DMS153 treated with DMSO at 0.1 percent for 48 hours (cell line): ENCODE measurements at regions not wholly inside any gene's neighbourhood (a gene's known extent, or its start where the extent isn't known, plus 50 kb on each side); places are given as distances from the start of the nearest gene placed in this dataset.
"Not testable (repeated sequence)": the region's sequence is repeated elsewhere in the genome, so short reads cannot be mapped to it uniquely, and the experiment has no call there.

Experiments used
- DNase-seq: peaks from one replicate; lab custom pipeline; 2025; ENCODE audit not compliant: unreplicated experiment; lab: John Stamatoyannopoulos, UW

DNA sequence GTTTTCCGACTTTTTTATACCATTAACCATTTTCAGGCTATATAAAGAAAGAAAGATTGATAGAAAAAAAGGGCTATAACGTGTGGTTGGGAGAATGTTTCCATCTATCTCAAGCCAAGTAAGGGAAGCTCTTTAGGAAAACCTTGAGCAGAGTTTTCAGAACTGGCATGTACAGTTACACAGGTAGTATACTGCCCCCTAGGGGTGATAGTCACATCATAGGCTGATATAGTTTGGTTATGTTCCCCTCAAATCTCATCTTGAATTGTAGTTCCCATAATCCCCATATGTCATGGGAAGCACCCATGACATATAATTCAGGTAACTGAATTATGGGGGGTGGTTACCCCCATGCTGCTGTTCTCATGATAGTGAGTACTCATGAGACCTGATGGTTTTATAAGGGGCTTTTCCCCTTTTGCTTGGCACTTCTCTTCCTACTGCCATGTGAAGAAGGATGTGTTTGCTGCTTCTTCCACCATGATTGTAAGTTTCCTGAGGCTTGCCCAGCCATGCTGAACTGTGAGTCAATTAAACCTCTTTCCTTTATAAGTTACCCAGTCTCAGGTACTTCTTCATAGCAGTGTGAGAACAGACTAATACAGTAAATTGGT is 186.8 kb downstream of the TMA16 start:
- peak; percentile 37 for DNase-seq

DNA sequence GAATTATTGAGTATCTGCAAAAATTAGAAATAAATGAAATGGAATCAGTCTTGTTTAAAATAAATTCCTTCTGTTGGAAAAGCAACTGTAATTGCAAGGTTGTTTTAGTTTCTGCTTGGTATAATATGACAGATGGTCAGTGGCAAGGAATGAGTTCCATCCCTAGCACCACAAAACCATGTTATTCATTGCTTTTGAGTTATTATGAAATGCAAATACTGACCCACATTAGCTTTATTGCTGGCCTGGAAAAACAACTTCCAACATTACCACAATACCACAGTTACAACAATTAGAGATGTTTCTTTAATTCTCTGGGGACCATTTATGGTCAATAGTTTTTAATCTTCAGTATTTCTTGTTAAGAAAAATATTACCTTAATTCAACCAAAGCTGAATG is 194.4 kb downstream of the TMA16 start:
- no peak for DNase-seq

- no peak for DNase-seq
Measured at GRCh38 chr4:163693211-163693610, 198.7 kb downstream of the TMA16 start.

GRCh38 chr4:163693776-163694175 is 199.3 kb downstream of the TMA16 start:
- no peak for DNase-seq

DNA sequence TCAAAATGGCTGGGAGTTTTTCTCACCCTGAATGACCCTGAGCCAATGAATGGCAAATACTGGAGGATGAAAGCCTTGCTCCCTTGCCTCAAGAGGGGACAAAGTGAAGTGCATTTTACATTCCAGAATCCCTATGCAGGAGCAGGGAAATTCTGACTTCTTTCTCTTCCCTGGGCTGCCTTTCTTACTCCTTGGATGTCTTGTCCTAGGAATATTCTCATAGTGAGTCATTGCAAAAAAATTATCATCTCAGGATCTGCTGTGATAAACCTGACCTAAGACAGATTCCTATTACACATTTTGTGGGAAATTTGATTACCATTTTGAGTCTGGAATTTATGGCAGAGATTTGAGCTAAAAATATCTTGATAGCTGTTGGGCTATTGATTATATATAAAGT is 199.9 kb downstream of the TMA16 start:
- no peak for DNase-seq

GRCh38 chr4:163697121-163697520 is 202.6 kb downstream of the TMA16 start:
- DNase-seq, result no peak

GRCh38 chr4:163700383-163700782 is 205.9 kb downstream of the TMA16 start:
- not testable (repeated sequence) for DNase-seq

GRCh38 chr4:163701916-163702315 is 207.4 kb downstream of the TMA16 start:
- DNase-seq, result no peak

DNA sequence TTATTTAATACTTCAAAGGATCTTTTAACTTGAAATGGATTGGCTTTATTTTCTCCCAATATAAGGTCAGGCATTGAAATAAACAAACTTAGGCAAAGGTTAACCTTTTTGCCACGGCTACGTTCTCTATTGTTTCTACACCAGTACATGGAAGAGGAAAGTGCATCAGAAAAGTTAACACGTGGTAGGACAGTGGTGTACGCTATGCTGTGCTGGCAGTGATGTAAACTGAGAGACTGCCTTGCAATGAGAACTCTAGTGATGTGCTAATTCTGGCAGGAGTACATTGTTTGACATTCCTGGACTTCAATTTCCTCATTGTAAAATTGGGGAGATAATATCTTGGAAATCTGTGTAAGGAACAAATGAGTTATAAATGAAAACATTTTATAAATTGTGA is 208.2 kb downstream of the TMA16 start:
- DNase-seq, result no peak

DNA sequence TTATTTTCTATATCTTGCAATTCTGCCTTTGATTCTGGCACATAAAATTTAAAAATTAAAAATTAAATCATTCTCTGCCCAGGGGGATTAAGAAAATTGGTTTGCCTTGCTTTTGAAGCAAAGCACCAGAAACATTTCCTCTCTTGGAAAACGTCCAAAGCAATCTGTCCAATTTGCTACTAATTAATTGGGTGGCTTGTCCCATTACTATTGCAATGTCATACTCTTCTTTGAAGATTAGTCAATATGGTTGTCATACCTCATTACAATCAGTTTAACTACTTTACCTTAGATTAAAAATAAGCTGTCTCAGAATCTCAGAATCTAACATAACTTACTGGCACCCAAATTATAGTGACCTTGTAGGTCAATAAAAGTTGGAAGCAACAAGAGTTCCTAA is 208.8 kb downstream of the TMA16 start:
- no peak for DNase-seq

DNA sequence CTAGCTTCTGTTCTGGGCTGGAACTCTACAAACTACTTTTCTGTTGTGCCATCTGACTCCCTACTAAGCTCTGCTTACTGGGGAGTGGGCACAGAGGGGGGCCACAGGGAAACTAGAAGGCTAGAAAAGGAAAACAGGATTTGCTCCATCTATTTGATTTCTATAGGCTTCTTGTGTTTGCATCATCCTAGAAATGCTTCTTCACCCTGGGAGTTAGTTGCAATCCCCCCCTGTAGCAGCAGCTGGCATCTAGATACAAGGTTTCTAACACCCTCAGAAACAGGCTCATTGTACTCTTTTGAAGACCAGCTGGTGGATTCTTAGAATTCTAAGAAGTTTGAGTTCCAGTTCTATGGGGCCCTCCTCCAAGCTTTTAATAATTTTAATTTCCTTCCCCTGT is 213.4 kb downstream of the TMA16 start:
- no peak for DNase-seq

- DNase-seq, result no peak
Measured at GRCh38 chr4:163709601-163710000, 215.1 kb downstream of the TMA16 start.

DNA sequence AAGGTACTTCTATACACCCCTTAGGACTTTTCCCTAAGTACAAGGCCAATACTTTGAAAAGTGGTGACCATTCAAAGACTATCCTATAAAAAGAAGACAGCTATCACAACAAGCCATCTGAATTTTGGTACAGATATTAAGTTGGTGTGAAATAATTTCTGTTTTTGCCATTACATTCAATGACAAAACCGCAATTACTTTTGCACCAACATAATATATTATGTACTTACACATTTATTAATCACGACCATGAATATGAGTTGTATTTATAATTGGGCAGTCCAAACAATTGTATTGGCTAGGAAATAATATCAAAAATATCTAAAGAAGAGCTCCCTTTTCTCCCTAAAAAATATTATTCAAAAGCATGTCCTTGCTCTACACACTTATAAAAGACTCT is 215.7 kb downstream of the TMA16 start:
- DNase-seq, result no peak

DNA sequence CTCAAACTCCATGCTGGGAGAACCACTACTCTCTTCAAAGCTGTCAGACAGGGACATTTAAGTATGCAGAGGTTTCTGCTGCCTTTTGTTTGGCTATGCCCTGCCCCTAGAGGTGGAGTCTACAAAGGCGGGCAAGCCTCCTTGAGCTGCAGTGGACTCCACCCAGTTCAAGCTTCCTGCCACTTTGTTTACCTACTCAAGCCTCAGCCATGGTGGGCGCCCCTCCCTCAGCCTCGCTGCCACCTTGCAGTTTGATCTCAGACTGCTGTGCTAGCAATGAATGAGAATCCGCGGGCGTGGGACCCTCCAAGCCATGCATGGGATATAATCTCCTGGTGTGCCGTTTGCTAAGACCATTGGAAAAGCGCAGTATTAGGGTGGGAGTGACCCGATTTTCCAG is 230.0 kb downstream of the TMA16 start:
- DNase-seq, result not testable (repeated sequence)

DNA sequence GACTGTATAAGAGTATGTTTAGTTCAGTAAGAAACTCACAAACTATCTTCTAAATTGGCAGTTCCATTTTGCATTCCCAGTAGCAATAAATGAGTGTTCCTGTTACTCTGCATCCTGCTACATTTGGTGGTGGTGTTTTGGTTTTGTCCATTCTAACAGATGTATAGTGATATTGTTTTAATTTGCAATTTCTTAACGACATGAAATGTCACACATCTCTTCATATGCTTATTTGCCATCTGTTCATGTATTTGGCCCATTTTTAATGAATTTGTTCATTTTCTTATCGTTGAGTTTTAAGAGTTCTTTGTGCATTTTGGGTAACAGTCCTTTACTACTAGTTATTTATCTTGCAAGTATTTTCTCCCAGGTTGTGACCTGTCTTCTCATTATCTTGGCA is 232.2 kb downstream of the TMA16 start:
- DNase-seq, result no peak

DNA sequence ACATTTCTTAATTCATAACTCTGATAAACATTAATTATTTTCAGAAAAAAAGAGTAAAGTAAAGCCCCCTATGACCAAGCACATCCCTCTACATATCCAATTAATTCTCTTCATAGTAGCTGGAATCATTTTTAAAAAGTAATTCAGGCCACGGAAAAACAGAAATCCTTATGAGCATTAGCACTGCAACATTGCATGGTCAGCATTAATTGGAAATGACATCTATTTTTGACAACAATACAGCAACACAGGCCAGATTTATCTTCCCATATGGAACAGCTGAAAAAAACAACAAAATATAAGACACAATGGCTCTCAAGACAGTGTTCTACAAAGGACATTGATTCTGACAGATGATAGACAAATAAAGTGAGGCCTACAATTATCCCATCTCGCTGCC is 236.6 kb downstream of the TMA16 start:
- no peak for DNase-seq

GRCh38 chr4:163732473-163732872 is 238.0 kb downstream of the TMA16 start:
- no peak for DNase-seq

DNA sequence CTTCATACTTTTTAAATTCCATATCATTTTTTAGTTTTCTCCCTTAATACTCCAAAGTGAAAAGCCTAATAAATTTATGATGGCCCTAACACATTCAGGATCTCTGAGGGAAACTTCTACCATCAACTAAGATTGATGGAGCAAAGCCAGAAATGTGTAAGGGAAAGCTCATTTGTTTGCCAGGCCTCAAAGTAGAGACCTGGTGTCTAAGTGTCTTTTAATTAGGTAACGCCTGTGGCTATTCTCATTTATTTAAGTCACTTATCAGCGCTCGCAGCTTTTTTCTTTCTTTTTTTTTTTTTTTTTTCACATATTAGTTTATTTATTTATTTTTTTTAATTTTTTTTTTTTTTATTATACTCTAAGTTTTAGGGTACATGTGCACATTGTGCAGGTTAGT is 242.4 kb downstream of the TMA16 start:
- DNase-seq, result no peak

DNA sequence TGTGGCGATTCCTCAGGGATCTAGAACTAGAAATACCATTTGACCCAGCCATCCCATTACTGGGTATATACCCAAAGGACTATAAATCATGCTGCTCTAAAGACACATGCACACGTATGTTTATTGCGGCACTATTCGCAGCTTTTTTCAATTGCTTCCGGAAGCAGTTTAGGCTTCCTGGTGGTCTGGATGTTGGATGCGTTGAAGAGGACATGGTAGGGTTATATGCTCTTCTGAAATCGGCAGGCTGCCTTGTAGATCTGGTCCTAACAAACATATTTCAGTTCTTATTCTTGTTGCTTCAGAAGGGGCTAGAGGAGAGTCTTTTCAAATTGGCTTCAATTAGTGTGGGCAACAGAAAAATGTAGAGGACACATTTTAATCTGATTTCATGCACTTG is 243.4 kb downstream of the TMA16 start:
- DNase-seq, result not testable (repeated sequence)

GRCh38 chr4:163738521-163738920 is 244.0 kb downstream of the TMA16 start:
- no peak for DNase-seq

GRCh38 chr4:163744861-163745260 is 250.4 kb downstream of the TMA16 start:
- no peak for DNase-seq

GRCh38 chr4:163747293-163747692 is 252.8 kb downstream of the TMA16 start:
- no peak for DNase-seq

- no peak for DNase-seq
Measured at GRCh38 chr4:163747886-163748285, 253.4 kb downstream of the TMA16 start.

DNA sequence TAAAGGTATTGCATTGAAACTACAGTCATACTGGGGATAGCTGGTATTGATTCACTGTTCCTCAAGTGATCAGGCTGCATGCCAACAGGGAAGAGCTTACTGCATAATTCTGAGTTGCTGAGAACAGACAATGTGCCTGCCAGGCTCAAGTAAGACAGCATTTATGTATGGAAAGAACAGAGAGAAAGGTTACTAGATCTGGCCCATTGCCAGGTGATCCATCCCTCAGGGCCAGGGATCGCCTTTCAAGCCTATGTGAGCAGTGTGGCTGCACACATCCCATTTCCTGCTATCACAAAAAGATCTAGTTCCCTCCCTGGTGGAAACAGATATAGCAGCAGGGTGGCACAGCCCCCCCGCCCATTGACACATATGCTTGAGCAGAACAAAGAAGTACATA is 254.0 kb downstream of the TMA16 start:
- peak; percentile 77 for DNase-seq
